NCI-H2227 (cell line): ENCODE measurements at regions not wholly inside any gene's neighbourhood (a gene's known extent, or its start where the extent isn't known, plus 50 kb on each side); places are given as distances from the start of the nearest gene placed in this dataset.
"Not testable (repeated sequence)": the region's sequence is repeated elsewhere in the genome, so short reads cannot be mapped to it uniquely, and the experiment has no call there.

Source experiments
- DNase-seq: peaks from one replicate; lab custom pipeline; 2025; ENCODE audit not compliant: unreplicated experiment; lab: John Stamatoyannopoulos, UW

DNA sequence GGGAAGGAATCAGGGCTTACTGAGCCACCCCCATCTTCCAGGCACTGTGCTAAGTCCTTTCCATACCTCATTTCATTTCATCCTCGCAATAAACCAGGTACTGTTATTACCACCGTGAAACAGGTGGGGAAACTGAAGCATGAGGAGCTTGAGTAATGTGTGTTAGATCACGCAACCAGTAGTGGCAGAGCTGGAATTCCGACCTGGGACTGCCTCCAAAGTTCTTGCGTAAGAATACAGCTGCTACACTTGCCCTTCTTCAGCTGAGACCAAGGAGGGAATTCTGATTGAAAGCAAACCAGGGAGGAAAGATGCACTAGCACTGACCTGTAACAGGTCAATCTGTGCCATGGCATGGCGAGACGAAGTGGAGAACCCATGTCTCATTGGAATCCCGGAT is 113.4 kb upstream of the MSX2 start:
- DNase-seq, result no peak

DNA sequence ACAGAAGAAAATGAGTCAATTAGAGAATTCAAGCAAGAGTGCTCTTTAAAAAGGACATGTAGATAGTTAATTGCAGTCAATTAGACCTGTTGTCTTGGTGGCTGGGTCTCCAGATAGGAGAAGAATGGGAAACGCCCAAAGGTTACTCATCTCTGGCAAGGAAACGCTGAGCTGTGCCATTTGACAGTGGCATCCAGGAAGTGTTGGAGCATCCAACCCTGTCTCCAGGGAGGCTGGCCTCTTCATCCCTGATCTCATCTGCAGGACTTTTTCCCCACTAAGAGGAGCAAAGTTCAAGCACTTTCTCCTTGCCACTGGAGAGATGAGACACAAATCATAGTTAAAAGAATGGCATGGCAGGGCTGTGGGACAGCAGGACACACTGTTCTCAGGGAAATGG is 111.7 kb upstream of the MSX2 start:
- peak; percentile 9 for DNase-seq

DNA sequence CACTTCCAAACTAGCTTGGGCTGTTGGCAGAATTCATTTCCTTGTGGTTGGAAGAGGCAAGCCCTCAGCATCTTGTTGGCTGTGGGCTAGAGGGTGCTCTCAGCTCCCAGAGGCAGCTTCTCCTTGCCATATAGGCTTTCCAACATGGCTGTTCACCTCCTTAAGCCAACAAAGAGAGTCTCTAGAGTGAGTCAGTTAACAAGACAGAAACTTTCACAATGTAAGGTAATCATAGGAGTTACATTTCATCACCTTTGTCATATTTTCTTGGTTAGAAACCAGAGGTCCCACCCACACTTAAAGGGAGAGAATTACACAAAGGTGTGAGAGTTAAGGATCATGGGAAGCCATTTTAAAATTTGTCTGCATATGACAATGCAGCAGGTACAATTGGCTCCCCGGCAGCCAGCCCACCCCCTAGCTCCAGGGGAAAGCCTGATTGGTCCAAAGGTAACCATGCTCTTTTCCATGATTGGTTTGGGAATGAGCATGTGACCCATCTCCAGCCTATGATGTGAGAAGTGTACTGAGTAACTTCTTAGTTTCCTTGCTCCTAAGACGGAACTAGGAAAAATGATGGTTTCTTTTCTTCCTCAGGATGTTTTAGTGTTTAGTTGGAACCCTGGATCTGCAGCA is 109.8 kb upstream of the MSX2 start:
- no peak for DNase-seq

DNA sequence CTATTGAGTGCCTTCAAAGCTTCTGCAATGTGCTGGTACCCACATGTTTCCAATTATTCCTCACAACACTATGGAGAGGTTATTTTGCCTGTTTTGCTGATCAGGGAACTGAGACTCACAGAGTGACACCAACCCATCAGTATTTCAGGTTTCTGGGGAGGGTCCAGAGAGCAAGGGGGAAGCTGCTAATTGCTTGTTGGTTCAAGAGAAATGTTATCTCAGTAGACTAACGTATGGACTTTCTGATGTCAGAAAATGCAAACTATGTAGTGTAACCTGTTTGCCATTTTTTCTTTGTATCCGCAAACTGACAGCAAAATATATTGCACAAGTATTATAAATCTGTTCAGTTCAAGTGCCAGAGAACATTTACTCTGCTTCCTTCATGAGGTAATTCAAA is 108.3 kb upstream of the MSX2 start:
- DNase-seq, result no peak

DNA sequence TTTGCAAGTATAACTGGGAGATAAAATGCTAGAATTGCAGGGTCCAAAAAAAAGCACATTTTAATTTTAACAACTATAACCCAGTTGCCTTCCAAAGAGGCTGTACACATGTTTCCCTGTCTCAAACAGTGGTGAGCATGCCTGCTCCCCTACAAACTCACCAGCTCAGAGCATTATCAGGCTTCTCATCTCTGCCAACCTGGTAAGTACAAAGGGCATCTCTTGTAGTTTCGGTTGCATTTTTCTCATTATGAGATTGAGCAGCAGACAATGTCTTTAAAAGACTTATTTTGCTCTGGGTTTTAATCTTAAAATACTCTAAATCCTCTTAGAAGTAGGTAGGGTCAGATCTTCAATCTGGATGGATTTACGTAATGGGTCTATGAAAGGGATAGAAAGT is 107.1 kb upstream of the MSX2 start:
- no peak for DNase-seq

DNA sequence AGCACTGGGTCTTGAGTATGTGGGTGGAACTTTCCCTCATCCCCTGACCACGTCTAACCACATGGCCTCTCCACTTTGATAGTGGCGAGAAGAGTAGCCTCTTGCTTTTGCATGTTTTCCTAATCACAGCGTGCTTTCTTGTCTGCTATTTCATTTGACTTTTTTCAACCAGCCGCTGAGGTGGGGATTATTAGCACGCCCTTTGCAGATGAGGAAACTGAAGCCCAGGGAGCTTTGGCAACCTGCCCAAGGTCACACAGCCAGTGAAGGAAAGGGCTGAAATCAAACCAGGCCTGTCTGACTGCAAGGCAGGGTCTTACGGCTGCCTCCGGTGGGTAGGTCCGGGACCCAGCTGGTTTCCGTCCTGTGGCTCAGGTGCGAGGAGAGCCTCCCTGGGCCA is 106.5 kb upstream of the MSX2 start:
- no peak for DNase-seq

DNA sequence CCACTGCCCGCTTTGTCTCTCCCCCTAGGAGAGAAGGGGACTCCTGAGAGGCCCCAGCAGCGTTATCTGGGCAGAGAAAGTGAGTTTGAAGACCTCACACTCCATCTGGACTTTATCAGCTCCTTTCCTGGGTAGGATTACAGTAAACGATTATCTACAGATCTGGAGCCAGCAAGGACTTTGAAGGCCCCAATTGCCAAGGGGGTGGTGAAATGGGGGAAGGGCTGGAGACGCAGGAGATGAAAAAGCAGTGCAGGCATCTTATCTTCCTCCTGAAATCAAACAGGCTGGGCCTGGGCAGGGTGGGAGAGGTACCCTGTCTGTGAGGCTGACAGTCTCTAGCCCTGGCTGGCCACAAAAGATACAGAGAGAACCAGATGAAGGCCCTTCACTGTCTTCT is 105.8 kb upstream of the MSX2 start:
- no peak for DNase-seq

DNA sequence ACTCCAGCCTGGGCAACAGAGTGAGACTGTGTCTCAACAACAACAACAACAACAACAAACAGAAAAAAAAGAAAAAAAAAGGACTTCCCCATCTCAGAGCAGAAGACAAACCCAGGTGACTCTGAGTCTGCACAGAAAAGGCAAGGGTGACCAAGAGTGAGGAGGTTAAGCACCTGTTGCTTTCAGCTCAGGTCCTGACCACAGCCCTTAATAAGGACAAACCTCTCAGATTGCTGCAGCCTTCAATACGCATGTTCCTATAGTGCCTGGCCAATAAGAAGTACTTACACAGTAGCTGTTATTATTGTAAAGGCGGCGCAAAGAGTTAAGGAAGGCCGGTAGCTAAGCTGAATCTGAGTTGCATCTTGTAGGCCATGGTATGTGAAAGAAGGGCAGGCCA is 102.3 kb upstream of the MSX2 start:
- DNase-seq, result no peak

DNA sequence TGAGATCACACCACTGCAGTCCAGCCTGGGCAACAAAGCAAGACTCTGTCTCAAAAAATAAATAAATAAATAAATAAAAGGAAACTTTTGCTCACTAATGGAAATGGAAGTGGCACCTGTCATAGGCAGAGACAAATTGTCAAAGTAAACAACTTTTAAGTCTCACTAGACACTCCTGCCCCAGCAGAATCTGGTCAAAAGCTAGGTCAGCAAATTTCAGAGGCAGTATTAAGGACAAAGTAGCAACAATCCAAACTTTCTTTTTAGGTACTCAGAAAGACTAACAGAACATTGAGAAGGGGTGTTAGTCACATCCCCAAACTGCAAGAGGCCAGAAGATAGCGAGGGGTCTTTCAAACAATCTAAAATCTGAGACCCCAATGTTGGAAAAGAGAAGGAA is 101.4 kb upstream of the MSX2 start:
- no peak for DNase-seq

DNA sequence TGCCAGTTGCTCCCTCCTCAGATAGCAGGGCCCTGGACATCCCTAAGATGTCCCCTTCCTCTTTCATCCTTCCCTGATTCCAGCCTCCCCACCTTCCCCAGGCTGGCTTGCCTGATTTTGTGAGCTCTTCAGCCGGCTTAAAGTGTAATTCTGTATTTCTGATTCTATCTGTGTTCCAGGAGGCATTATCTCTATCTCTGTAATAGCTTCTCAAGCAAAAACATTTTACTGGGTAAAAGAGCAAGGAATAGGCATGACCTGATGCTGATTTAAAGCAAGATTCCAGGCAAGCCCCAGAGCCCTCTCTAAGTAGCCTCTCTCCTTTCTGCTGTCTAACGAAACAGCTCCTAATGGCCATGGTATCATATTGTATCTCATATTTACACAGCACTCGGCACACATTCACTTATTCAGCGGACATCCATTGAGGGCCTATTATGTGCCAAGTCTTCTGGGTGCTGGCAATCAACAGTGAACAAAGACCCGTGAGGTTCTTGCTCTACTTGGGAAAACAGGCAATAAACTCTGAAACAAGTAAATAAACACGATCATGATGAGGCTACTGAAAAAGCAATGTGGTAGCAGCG is 100.9 kb upstream of the MSX2 start:
- DNase-seq, result no peak

DNA sequence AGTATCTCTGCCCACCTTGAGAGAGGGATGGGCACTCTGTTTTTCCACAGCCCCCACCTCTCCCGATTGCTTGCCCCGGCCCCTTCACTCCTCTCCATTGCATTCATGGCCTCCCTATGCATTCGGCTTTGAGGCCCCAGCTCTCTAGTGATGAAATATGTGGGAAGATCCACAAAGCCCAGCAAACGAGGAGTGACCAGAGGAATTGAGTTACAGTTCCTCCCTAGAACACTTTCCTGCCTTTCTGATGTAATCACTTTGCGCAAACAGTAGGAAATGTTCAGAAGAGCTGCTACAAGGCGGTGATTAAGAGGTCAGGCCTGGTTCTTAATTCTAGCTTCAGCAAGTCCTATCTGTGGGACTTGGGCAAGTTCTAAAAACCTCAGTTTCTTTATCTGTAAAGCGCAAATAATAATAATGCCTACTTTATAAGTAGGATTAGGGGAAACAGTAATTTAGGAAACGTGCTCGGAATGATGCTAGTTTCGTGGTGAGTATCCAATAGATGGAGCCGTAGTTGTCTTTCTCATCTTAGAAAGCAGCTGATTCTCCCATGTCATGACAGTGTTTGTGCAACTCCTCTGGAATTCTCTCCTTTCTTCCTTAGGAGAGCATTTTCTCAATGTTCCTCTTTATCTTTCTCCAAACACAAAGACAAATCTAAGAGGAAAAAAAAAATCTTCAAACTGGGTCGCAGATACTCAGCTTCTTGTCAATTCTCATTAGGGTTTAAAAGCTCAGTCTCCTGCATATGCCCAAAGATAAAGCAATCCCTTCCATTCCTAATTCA is 99.5 kb upstream of the MSX2 start:
- peak; percentile 10 for DNase-seq

DNA sequence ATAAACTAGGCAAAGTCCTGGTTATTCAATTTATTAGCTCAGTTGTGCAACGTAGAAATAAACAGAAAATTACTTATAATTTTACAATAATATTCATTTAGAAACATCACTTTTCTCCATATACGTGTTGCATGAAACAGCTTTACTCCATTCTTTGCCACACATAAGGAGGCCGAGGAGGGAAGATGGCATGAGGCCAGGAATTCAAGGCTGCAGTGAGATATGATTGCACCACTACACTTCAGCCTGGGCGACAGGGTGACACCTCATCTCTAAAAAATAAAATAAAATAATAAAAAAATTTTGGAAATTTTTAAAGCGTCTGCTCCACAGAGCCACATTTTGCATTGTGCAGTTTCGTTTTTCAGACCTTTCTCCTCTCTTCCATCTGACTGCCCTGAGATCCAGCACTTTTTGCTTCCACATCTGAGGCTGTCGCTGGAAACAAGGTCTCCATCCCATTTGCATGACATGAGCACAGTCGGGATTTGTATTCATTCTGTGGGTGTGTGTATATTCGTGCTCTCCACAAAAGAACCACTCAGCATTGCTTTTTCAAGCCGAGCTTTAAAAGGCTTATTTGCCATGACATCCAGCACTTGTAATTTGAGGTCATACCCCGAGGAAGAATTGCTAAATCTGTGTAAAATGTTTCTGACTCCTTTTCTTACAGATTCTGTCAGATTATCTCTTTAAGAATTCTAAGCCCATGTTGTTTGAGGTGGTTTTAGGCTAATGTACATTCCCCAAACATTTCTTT is 98.6 kb upstream of the MSX2 start:
- DNase-seq, result peak; percentile 48

DNA sequence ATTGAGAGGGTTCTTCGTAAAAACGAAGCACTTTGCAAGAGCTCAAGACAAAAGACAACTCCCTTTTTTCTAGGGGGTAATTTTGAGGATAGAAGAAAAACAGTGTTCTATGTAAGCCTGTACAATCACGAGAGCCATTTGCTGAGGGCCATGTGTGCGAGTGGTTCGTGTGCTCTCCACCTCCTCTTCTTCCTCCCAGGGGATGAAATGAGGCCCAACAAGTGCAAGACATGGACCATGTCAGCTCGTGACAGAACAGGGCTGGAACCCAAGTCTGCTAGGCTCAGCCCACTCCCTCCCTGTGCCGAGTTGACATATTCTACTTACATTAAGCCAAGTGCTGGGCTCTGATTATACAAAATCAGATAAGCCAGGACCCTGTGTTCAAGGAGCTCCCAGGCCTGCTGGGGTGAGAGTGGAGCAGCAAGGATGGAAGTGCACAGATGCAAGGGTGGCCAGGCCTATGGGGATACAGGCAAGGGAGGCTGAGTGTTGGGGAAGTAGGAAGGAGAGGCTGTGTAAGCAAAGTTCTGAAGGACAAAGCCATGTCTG is 97.9 kb upstream of the MSX2 start:
- DNase-seq, result no peak

DNA sequence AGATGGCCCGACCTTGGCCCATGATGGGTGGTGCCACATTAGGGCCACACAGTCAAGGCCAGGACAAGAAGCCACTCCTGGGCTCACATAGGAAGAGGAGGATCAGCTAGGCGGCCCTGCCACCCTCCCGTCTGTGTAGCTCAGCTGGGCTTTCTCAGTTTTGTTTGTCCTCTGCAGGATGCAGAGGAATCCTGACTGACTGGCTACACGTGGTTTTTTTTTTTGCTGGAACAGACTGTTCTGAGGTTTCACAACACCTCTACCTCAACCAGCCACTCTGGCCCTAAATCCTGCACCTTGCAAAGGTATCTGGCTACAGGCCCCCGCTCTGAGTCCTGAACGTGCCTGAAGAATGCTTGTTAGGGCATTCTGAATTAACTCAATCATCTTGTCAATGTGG is 88.3 kb upstream of the MSX2 start:
- no peak for DNase-seq

DNA sequence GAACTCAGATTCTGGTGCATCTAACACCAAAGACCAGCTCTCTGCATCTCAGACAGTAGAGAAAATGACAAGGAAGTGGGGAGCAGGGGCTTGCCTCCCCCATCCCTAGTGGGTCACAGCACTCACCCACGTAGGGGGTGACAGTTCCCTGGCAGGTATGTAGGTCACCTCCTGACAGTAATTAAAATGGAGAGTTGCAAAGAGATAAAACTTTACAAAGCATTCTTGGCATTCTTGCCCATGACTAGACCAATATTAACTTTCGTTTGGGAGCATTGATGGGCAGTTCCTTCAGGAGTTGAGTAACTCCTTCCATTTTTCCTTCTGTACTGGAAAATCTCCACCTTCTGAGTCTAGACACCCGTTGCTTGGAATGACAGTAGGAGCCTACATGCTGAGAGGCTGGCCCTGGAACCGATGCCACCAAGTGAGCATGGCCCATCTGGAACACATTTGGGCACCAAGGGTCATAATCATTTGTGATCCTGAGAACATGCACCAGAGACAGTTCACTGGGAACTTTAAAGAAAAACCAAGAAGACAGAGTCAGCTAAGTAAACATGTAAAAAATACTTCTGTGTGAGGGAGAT is 81.5 kb upstream of the MSX2 start:
- DNase-seq, result no peak

DNA sequence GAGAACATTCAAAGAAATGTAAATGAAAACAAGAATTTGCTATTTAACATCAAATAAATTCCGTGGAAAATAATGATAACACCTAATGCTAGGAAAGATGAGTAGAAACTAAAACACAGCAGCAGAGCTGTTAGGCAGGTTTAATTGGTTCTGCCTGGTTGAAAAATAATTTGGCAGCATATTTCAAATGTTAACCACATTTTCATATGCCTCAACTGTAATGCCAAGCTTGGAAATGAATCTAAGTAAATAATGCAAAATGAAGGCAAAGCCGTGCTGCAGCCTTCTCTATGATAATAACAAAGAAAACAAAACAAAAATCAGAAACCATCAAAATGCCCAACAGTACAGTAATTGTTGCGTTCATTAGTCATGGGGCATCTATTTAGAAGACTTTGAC is 79.9 kb upstream of the MSX2 start:
- DNase-seq, result no peak

DNA sequence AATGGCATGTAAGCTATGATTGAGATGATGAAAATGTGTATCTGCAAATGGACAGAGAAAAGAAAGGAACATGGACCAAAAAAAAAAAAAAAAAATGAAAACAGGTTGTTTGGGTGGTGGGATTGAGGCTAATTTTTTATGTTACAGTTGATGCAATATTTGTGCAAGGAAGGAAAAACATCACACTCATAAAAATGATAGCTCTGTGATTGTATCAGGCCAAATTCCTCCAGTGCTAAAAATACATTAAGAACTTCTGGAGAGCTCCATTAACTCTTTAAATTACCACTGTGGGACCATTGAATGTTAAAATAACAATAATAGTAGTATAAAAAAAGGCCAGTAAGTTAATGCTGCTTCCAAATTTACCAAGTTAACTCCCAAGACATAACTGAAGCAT is 79.5 kb upstream of the MSX2 start:
- no peak for DNase-seq

DNA sequence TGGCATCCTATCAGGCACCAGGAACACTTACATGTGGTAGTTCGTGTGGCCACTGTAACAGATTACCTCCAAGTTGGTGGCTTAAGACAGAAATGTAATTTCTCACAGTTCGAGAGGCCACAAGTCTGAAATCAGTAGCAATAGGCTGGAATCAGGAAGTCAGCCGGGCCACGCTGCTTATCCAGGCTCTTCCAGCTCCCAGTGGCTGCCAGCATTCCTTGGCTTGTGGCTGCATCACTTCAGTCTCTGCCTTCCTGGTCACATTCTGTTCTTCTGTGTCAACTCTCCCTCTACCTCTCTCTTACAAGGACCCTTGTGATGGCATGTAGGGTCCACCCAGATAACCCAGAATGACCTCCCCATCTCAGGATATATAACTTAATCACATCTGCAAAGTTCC is 78.7 kb upstream of the MSX2 start:
- no peak for DNase-seq

DNA sequence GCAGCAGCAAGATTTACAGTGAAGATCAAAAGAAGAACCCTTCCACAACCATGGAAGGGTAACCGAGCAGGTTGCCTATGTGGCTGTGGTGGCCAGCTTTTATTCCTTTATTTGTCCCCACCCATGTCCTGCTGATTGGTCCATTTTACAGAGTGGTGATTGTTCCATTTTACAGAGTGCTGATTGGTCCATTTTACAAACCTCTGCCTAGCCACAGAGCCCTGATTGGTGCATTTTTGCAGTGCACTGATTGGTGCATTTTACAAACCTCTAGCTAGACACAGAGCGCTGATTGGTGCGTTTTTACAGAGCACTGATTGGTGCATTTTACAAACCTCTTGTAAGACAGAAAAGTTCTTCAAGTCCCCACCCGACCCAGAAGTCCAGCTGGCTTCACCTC is 75.8 kb upstream of the MSX2 start:
- not testable (repeated sequence) for DNase-seq

DNA sequence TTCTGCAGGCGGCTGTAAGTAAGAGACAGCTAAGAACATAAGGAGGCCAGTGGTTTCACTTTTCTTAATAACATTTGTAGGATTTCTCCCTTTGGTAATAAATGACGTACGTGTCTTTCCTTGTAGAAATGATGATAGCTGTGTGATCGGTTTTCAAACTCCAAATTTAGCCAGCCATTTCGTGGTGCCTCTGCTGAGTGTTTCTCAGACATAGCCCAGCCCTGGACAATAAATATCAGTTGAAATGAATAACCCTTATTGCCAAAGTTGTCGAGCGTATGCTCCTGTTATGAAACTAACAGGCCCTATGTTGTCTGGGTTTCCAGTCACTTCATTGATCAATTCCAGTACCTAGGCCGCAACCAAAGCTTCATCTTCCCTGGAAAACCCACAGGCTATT is 75.0 kb upstream of the MSX2 start:
- no peak for DNase-seq

DNA sequence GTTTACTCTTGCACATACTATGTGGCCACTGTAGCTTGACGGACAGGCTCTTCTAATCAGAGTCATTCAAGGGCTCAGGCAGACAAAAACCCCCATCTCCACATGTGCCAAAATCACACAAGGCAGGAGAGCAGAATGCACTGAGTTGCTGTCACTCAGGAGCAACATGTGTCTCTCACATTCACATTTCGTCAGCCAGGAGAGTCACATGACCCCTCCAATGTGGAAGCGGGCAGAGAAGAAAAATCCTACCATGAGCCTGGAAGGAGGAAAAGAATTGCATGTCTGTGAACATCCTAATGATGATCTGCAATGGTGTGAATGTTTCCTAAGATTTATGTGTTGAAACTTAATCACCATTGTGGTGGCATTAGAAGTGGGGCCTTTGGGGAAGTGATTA is 69.9 kb upstream of the MSX2 start:
- no peak for DNase-seq
